Astrocyte of the spinal cord (primary cell): ENCODE measurements at regions not wholly inside any gene's neighbourhood (a gene's known extent, or its start where the extent isn't known, plus 50 kb on each side); places are given as distances from the start of the nearest gene placed in this dataset.
"Not testable (repeated sequence)": the region's sequence is repeated elsewhere in the genome, so short reads cannot be mapped to it uniquely, and the experiment has no call there.

Experiments used
- DNase-seq: peaks from one replicate; pipeline ENCODE4 v3.0.0; 2011; ENCODE audit warnings: low read depth, low spot score
- H3K4me3 ChIP-seq: 2 replicates; pipeline ENCODE4 v1.5.1; 2011; ENCODE audit warnings: low read depth, mild to moderate bottlenecking, low read length, moderate library complexity
- in situ Hi-C: cut with HindIII; loops from 2 replicates; pipeline ENCODE4 v1.10.0; 2017; ENCODE audit warnings: low sequenced_read_pairs
- TF ChIP-seq, protein P1 (sequence below): IDR thresholded peaks from 2 replicates; pipeline ENCODE4 v1.5.1; 2012; ENCODE audit warnings: low read depth, mild to moderate bottlenecking, low read length, inconsistent platforms

DNA sequence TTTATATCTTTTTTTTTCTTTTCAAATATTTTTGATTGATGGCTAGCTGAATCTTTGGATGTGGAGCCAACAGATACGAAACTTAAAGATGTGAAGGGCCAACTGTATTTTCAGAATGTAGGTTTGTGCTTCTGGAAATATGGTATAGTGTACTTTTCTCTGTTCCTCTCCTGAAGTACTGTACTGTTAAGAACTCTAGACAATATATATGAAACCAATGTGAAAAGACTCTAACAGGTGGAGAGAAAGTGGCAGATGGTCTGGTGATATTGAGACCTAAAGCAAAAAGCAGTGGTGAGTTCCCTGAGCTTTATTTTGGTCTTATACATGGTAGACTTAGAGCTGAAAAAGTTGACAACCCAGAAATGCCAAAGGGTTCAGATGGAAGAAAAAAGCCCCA lies 185.0 kb upstream of the GRIN3A start:
- TF ChIP-seq, protein P1, sequence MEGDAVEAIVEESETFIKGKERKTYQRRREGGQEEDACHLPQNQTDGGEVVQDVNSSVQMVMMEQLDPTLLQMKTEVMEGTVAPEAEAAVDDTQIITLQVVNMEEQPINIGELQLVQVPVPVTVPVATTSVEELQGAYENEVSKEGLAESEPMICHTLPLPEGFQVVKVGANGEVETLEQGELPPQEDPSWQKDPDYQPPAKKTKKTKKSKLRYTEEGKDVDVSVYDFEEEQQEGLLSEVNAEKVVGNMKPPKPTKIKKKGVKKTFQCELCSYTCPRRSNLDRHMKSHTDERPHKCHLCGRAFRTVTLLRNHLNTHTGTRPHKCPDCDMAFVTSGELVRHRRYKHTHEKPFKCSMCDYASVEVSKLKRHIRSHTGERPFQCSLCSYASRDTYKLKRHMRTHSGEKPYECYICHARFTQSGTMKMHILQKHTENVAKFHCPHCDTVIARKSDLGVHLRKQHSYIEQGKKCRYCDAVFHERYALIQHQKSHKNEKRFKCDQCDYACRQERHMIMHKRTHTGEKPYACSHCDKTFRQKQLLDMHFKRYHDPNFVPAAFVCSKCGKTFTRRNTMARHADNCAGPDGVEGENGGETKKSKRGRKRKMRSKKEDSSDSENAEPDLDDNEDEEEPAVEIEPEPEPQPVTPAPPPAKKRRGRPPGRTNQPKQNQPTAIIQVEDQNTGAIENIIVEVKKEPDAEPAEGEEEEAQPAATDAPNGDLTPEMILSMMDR = no peak
- DNase-seq = no peak
- in situ Hi-C loops = no loop called here
- H3K4me3 ChIP-seq = no peak overlapping the region

DNA sequence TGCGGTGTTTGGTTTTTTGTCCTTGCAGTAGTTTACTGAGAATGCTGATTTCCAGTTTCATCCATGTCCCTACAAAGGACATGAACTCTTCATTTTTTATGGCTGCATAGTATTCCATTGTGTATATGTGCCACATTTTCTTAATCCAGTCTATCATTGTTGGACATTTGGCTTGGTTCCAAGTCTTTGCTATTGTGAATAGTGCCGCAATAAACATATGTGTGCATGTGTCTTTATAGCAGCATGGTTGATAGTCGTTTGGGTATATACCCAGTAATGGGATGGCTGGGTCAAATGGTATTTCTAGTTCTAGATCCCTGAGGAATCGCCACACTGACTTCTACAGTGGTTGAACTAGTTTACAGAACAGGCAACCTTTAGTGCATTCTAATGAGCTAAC lies 178.5 kb upstream of the GRIN3A start:
- DNase-seq, H3K4me3 ChIP-seq, in situ Hi-C loops: not testable (repeated sequence)

DNA sequence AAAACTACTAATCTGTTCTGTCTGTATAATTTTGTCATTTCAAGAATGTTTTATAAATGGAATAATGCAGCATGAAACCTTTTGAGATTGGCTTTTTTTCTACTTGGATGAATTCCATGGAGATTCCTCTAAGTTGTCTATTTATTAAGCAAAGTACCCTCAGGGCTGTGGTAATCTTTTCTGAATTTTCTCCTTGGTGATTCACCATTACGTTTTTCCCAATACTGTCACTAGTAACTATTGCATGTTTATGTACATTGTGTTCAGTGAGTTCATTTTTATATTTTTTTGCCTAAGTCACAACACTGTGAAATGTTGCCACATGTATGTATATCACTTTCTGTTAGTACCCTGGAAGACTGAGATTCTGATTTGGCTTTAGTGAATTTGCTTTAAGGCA lies 177.0 kb upstream of the GRIN3A start:
- DNase-seq = no peak
- in situ Hi-C loops = no loop called here
- H3K4me3 ChIP-seq = no peak overlapping the region
- TF ChIP-seq, protein P1 = no peak

DNA sequence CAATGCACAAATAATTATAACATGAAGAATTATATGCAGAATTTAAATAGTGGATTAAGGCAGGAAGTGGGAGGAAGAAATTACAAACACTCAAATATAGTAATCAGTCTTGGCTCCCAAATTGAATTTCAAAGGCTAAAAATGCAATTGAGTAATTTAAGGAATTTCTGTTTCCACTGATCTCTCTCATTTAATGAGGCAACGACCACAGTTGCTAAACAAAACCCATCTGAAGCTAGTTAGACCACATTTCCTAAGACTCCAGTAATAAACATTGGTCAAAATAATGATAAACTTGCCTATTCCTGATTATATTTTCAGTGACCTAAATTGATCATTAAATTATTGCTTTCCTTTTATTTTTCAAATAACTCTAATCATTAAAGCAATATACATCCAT lies 174.3 kb upstream of the GRIN3A start:
- in situ Hi-C loops = no loop called here
- no peak overlapping the region for H3K4me3 ChIP-seq
- DNase-seq = no peak
- TF ChIP-seq, protein P1 = no peak

DNA sequence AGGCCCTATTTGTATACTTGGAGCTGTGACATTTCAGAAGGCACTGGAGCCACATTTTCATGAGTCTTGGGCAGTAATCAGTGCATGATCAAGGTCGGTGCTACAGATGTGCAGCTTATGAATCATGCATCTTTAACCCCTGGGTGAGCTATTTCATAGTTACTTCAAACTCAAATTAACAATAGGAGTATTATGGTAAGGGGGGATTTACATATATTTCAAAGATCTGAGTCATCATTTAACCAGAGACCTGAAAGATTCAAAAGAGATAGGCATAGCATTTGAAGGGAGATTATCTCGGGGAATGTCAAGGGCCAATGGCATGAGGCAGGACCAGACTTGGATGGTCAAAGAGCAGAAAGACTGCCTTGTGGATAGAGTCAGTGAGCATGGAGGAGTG lies 169.0 kb upstream of the GRIN3A start:
- no peak for DNase-seq
- in situ Hi-C loops = no loop called here
- H3K4me3 ChIP-seq = no peak overlapping the region
- TF ChIP-seq, protein P1 = no peak

DNA sequence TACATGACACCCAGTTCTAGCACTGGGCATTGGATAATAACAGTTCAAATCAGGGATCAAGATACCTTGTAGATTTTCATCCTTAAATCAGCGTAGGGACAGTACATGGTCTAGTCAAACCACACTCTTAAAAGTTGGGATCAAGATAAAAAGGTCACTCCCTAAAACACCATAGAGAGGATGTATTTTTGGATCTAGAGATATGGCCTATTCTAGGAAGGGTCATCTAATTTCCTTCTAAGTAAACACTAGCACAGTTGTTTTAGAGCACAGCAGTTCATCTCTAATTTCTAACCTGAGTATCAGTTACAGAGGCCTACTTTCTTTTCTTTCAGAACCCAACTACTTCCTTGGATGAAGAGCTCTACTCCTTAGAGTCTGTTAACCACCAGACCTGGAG lies 166.4 kb upstream of the GRIN3A start:
- in situ Hi-C loops = no loop called here
- no peak overlapping the region for H3K4me3 ChIP-seq
- DNase-seq = no peak
- TF ChIP-seq, protein P1 = no peak

DNA sequence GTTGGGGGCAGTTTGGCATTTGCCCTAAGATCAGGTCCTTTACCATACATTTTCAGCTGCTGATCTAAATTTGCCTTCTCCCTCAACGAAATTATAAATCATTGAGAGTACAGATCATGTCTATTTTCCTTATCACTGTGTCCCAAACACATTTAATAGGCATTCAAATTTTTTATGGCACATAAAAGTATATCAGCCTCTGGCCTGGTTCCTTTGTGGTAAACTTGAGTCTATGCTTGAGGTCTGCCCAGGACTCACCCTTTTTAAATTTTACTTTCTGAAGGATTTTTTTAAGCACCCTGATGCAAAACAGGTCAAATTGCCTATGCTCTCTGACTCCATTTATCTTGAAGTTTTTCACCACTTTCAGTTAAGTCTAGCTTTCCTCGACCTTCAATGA lies 163.6 kb upstream of the GRIN3A start:
- TF ChIP-seq, protein P1 = no peak
- no peak overlapping the region for H3K4me3 ChIP-seq
- no peak for DNase-seq
- in situ Hi-C loops = no loop called here
